Peyer's patch (tissue), 4 donors: ENCODE measurements at regions not wholly inside any gene's neighbourhood (a gene's known extent, or its start where the extent isn't known, plus 50 kb on each side); places are given as distances from the start of the nearest gene placed in this dataset.

Experiments used
- DNase-seq, 3 donors: peaks; one replicate each; pipeline ENCODE4 v3.0.0-alpha.2; 2017 to 2019
- H3K27ac ChIP-seq, 4 donors: fragments of 200-600 bp; sonication (generic); one replicate each; pipeline ENCODE4 v1.5.1; 2016 to 2019
- H3K27me3 ChIP-seq, 2 donors: fragments of 200-600 bp; sonication (generic); one replicate each; pipeline ENCODE4 v1.5.1; 2019
- H3K36me3 ChIP-seq, 3 donors: fragments of 200-600 bp; sonication (generic); one replicate each; pipeline ENCODE4 v1.5.1; 2016 to 2019
- H3K4me1 ChIP-seq, 4 donors: fragments of 200-600 bp; sonication (generic); one replicate each; pipeline ENCODE4 v1.5.1; 2016 to 2019
- H3K4me3 ChIP-seq, 4 donors: fragments of 200-600 bp; sonication (generic); 1 replicate in 3 of 4; 2 replicates in 1 of 4; pipeline ENCODE4 v1.5.1; 2016 to 2019; ENCODE audit warnings: mild to moderate bottlenecking in 1 of 4
- H3K9me3 ChIP-seq, 4 donors: fragments of 200-600 bp; sonication (generic); one replicate each; pipeline ENCODE4 v1.5.1; 2016 to 2019; ENCODE audit warnings: mild to moderate bottlenecking in 1 of 4
- CTCF ChIP-seq, 6 experiments: fragments of 450-650 bp in 4 of 6; fragments of 200-600 bp in 2 of 6; sonication (generic) in 1 of 6; IDR thresholded peaks; one replicate each; pipeline ENCODE4 v1.5.1; 2017 to 2019; ENCODE audit warnings: antibody characterized with exemption in 6 of 6, mild to moderate bottlenecking in 3 of 6, moderate library complexity in 1 of 6
- POLR2A ChIP-seq, 2 donors: fragments of 450-650 bp; IDR thresholded peaks; one replicate each; pipeline ENCODE4 v1.5.1; 2017; ENCODE audit warnings: antibody characterized with exemption in 2 of 2, mild to moderate bottlenecking in 2 of 2, moderate library complexity in 2 of 2

- DNase-seq = no peak
- no peak overlapping the region for H3K4me3 ChIP-seq
- H3K27ac ChIP-seq = no peak overlapping the region
- H3K36me3 ChIP-seq = no peaks in the 10 kb centered on the region
- no peaks in the 10 kb centered on the region for H3K27me3 ChIP-seq
- TF ChIP-seq POLR2A (IDR thresholded peaks at IDR 0.05) (no peak), CTCF (IDR thresholded peaks at IDR 0.05) (no peak)
- H3K4me1 ChIP-seq = no peaks in the 10 kb centered on the region
- H3K9me3 ChIP-seq = no peaks in the 10 kb centered on the region
These were observed 280.1 kb upstream of the PPARGC1A start for GRCh38 chr4:24169956-24170355.

GRCh38 chr4:24168658-24169057 lies 278.8 kb upstream of the PPARGC1A start:
- no peak for TF ChIP-seq POLR2A (IDR thresholded peaks at IDR 0.05)
- no peak for TF ChIP-seq CTCF (IDR thresholded peaks at IDR 0.05)
- no peak overlapping the region for H3K4me3 ChIP-seq
- no peaks in the 10 kb centered on the region for H3K36me3 ChIP-seq
- H3K27ac ChIP-seq = no peak overlapping the region
- H3K9me3 ChIP-seq = no peaks in the 10 kb centered on the region
- H3K27me3 ChIP-seq = no peaks in the 10 kb centered on the region
- no peak for DNase-seq
- H3K4me1 ChIP-seq = no peaks in the 10 kb centered on the region

GRCh38 chr4:24166501-24166900 lies 276.7 kb upstream of the PPARGC1A start:
- no peaks in the 10 kb centered on the region for H3K9me3 ChIP-seq
- TF ChIP-seq CTCF (IDR thresholded peaks at IDR 0.05) (no peak), POLR2A (IDR thresholded peaks at IDR 0.05) (no peak)
- no peaks in the 10 kb centered on the region for H3K4me1 ChIP-seq
- H3K27ac ChIP-seq = no peak overlapping the region
- H3K36me3 ChIP-seq = no peaks in the 10 kb centered on the region
- no peak for DNase-seq
- H3K4me3 ChIP-seq = no peak overlapping the region
- H3K27me3 ChIP-seq = no peaks in the 10 kb centered on the region

- Histone ChIP-seq H3K4me1 (no peaks in the 10 kb centered on the region), H3K27me3 (no peaks in the 10 kb centered on the region), H3K4me3 (no peak overlapping the region), H3K36me3 (no peaks in the 10 kb centered on the region), H3K9me3 (no peaks in the 10 kb centered on the region), H3K27ac (no peak overlapping the region)
- DNase-seq = no peak
- TF ChIP-seq CTCF (IDR thresholded peaks at IDR 0.05) (no peak), POLR2A (IDR thresholded peaks at IDR 0.05) (no peak)
These were observed 274.9 kb upstream of the PPARGC1A start for GRCh38 chr4:24164797-24165196.

GRCh38 chr4:24164054-24164693 lies 274.3 kb upstream of the PPARGC1A start:
- Histone ChIP-seq H3K27ac (no peak overlapping the region), H3K36me3 (no peaks in the 10 kb centered on the region), H3K9me3 (no peaks in the 10 kb centered on the region)

More at GRCh38 chr4:24164054-24164693, 274.3 kb upstream of the PPARGC1A start:
- Histone ChIP-seq H3K27me3 (no peaks in the 10 kb centered on the region), H3K4me1 (no peaks in the 10 kb centered on the region), H3K4me3 (no peak overlapping the region)
- no peak for TF ChIP-seq CTCF (IDR thresholded peaks at IDR 0.05)
- TF ChIP-seq POLR2A (IDR thresholded peaks at IDR 0.05) = no peak
- no peak for DNase-seq
